ENCODE measurements at regions not wholly inside any gene's neighbourhood (a gene's known extent, or its start where the extent isn't known, plus 50 kb on each side); places are given as distances from the start of the nearest gene placed in this dataset.

DNA sequence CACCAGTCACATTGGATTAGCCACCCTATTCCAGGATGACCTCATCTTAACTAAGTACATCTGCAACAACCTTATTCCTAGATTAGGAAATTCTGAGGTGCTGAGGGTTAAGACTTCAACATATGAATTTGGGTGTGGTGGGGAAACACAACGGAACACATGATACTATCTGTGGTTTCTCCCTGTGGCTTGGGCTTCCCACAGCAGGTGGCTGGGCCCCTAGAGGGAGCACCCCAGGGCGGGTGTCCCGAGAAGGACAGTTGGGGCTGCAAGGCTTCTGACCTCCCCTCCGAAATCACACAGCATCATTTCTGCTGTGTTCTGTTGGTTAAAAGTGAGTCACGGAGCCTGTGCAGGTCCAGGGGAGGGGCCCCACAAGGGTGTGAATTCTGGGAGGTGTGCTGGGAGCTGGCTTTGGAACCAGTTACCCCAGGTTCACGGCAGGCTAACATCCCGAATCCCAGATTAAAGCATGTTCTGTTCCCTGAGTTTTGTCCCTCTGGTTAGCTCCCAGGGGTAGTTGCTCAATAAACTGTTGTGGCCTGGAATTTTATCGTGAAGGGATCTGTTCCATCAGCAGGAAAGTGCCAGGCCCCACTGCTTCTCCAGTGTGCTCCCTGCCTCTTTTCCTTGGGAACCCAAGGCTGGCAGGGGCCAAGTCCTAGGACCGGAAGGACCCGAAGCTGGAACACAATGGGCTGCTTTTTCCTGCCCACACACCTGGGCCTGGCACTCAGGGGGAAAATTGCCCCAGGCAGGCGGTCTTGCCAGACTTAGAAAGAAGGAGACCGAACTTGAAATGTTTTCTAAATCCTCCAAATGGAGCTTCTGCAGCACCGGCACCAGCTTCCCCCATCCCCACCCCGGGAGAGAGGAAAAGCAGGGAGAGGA lies 154.0 kb upstream of the WNT4 start:
- Histone ChIP-seq H3K4me1 (peaks cover 5% of the 10 kb centered on the region), H3K27ac (no peak overlapping the region), H3K9me3 (no peaks in the 10 kb centered on the region), H3K36me3 (replicated peaks in 1 of 2; ENCODE audit: insufficient read depth in 1 of 2, low read depth in 2 of 2) (no peaks in the 10 kb centered on the region), H3K4me3 (no peak overlapping the region), H3K27me3 (no peaks in the 10 kb centered on the region)
- intact Hi-C loops (cut with DNase I): no loop called here
- no peak for TF ChIP-seq POLR2A (IDR thresholded peaks at IDR 0.05)
- no peak for TF ChIP-seq CTCF (IDR thresholded peaks at IDR 0.05)
- 66 to 71% methylated on average over 13 to 14 of the region's 14 CpGs for WGBS, 2 donors
- ATAC-seq (no peak), DNase-seq (no peak)

DNA sequence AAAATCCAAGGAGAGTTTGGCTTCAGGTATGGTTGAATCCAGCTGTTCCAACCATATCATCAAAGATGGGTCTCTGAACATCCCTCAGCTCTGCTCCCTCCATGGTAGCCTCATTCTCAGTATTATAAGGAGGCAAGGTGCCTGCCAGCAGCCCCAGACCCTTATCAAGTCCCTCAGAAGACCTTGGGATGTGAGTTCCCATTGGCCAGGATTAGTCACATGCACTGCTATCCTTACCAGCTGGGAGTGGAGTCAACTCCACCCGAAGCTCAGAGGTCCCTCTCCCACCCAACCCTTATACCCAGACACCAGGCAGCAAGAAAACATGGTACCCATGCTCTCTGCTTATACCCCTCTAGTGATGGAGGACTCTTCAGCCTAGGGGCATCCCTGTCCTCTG lies 153.7 kb upstream of the ZBTB40 start:
- H3K4me1 ChIP-seq: no peaks in the 10 kb centered on the region
- H3K9me3 ChIP-seq: no peaks in the 10 kb centered on the region
- H3K36me3 ChIP-seq (replicated peaks in 1 of 2; ENCODE audit: insufficient read depth in 1 of 2, low read depth in 2 of 2): no peaks in the 10 kb centered on the region
- no peak for ATAC-seq
- no peak for TF ChIP-seq CTCF (IDR thresholded peaks at IDR 0.05)
- TF ChIP-seq POLR2A (IDR thresholded peaks at IDR 0.05): no peak
- WGBS, 2 donors: 0 to 44% methylated on average over 1 of the region's 1 CpG
- intact Hi-C loops (cut with DNase I): no loop called here
- DNase-seq: no peak
- no peak overlapping the region for H3K4me3 ChIP-seq
- no peak overlapping the region for H3K27ac ChIP-seq
- H3K27me3 ChIP-seq: no peaks in the 10 kb centered on the region

- DNase-seq: no peak
- no peaks in the 10 kb centered on the region for H3K36me3 ChIP-seq (replicated peaks in 1 of 2; ENCODE audit: insufficient read depth in 1 of 2, low read depth in 2 of 2)
- H3K27me3 ChIP-seq: no peaks in the 10 kb centered on the region
- H3K9me3 ChIP-seq: no peaks in the 10 kb centered on the region
- ATAC-seq: no peak
- H3K4me3 ChIP-seq: no peak overlapping the region
- TF ChIP-seq CTCF (IDR thresholded peaks at IDR 0.05): no peak
- no peak for TF ChIP-seq POLR2A (IDR thresholded peaks at IDR 0.05)
- H3K4me1 ChIP-seq: no peaks in the 10 kb centered on the region
- no peak overlapping the region for H3K27ac ChIP-seq
- intact Hi-C loops (cut with DNase I): no loop called here
These were observed 147.8 kb upstream of the ZBTB40 start for GRCh38 chr1:22303816-22304215.

GRCh38 chr1:22309572-22309971 lies 142.1 kb upstream of the ZBTB40 start:
- Histone ChIP-seq H3K9me3 (no peaks in the 10 kb centered on the region), H3K4me1 (no peaks in the 10 kb centered on the region), H3K27ac (no peak overlapping the region), H3K27me3 (no peaks in the 10 kb centered on the region), H3K36me3 (replicated peaks in 1 of 2; ENCODE audit: insufficient read depth in 1 of 2, low read depth in 2 of 2) (no peaks in the 10 kb centered on the region), H3K4me3 (no peak overlapping the region)
- ATAC-seq (no peak), DNase-seq (no peak)
- no peak for TF ChIP-seq POLR2A (IDR thresholded peaks at IDR 0.05)
- WGBS, 2 donors: 88 to 97% methylated on average over 2 of the region's 2 CpGs
- intact Hi-C loops (cut with DNase I): no loop called here

- WGBS, 2 donors: 88 to 95% methylated on average over 6 of the region's 6 CpGs
- ATAC-seq (no peak), DNase-seq (no peak)
- no peak for TF ChIP-seq POLR2A (IDR thresholded peaks at IDR 0.05)
- no peak for TF ChIP-seq CTCF (IDR thresholded peaks at IDR 0.05)
- H3K4me3 ChIP-seq: no peak overlapping the region
- intact Hi-C loops (cut with DNase I): no loop called here
- H3K27ac ChIP-seq: no peak overlapping the region
- H3K27me3 ChIP-seq: no peaks in the 10 kb centered on the region
- H3K9me3 ChIP-seq: no peaks in the 10 kb centered on the region
- H3K36me3 ChIP-seq (replicated peaks in 1 of 2; ENCODE audit: insufficient read depth in 1 of 2, low read depth in 2 of 2): no peaks in the 10 kb centered on the region
- no peaks in the 10 kb centered on the region for H3K4me1 ChIP-seq
These were observed 140.2 kb upstream of the ZBTB40 start for GRCh38 chr1:22311461-22311860.
